Testis (tissue), 2 donors: ENCODE measurements at regions not wholly inside any gene's neighbourhood (a gene's known extent, or its start where the extent isn't known, plus 50 kb on each side); places are given as distances from the start of the nearest gene placed in this dataset.

ENCODE experiments used
- DNase-seq: peaks from one replicate; pipeline ENCODE4 v3.0.0-alpha.2; 2019
- H3K27ac ChIP-seq, 2 donors: fragments of 200-600 bp; sonication (generic); one replicate each; pipeline ENCODE4 v1.5.1; 2019
- H3K27me3 ChIP-seq: fragments of 200-600 bp; sonication (generic); one replicate; pipeline ENCODE4 v1.5.1; 2019
- H3K36me3 ChIP-seq: fragments of 200-600 bp; sonication (generic); one replicate; pipeline ENCODE4 v1.5.1; 2017; ENCODE audit warnings: low read depth; ENCODE audit errors: missing control alignments
- H3K4me1 ChIP-seq: fragments of 200-600 bp; sonication (generic); one replicate; pipeline ENCODE4 v1.5.1; 2019
- H3K4me3 ChIP-seq, 2 donors: fragments of 200-600 bp; sonication (generic); one replicate each; pipeline ENCODE4 v1.5.1; 2017 to 2019
- H3K9me3 ChIP-seq: fragments of 200-600 bp; sonication (generic); one replicate; pipeline ENCODE4 v1.5.1; 2017
- CTCF ChIP-seq, 3 experiments: fragments of 450-650 bp in 2 of 3; fragments of 200-600 bp in 1 of 3; sonication (generic) in 1 of 3; IDR thresholded peaks; one replicate each; pipeline ENCODE4 v1.5.1; 2016 to 2019; ENCODE audit warnings: antibody characterized with exemption in 3 of 3, mild to moderate bottlenecking in 2 of 3, moderate library complexity in 1 of 3
- POLR2A ChIP-seq: fragments of 450-650 bp; IDR thresholded peaks from one replicate; pipeline ENCODE4 v1.6.1; 2017; ENCODE audit warnings: antibody characterized with exemption, mild to moderate bottlenecking, moderate library complexity
- WGBS, 2 donors: methylation state at CpG; one replicate each; pipeline ENCODE4 v1.1.5; 2018; 5-methylcytosine and 5-hydroxymethylcytosine counted together
- intact Hi-C: fragments of 100-400 bp; cut with DNase I; formaldehyde crosslinking; loops from one replicate; pipeline ENCODE4 v1.15.1; 2023; ENCODE audit warnings: low total_unique reads

GRCh38 chr5:58393716-58394115 is 66.2 kb downstream of the PLK2 start:
- intact Hi-C loops = no loop called here
- no peak for TF ChIP-seq POLR2A
- TF ChIP-seq CTCF (IDR thresholded peaks at IDR 0.05) = no peak
- Histone ChIP-seq H3K36me3 (no peaks in the 10 kb centered on the region), H3K27ac (no peak overlapping the region), H3K27me3 (no peaks in the 10 kb centered on the region), H3K4me3 (no peak overlapping the region), H3K4me1 (no peaks in the 10 kb centered on the region), H3K9me3 (no peaks in the 10 kb centered on the region)
- 68 to 80% methylated on average over 5 of the region's 5 CpGs for WGBS, 2 donors
- no peak for DNase-seq

GRCh38 chr5:58392496-58392895 is 67.4 kb downstream of the PLK2 start:
- Histone ChIP-seq H3K36me3 (no peaks in the 10 kb centered on the region), H3K4me1 (no peaks in the 10 kb centered on the region), H3K27me3 (no peaks in the 10 kb centered on the region), H3K4me3 (no peak overlapping the region), H3K9me3 (no peaks in the 10 kb centered on the region), H3K27ac (no peak overlapping the region)
- intact Hi-C loops = no loop called here
- TF ChIP-seq CTCF (IDR thresholded peaks at IDR 0.05) (no peak), POLR2A (no peak)
- no peak for DNase-seq
- WGBS, 2 donors = 90 to 94% methylated on average over 4 of the region's 4 CpGs

- WGBS, 2 donors = 98% methylated on average over 2 of the region's 2 CpGs
- H3K9me3 ChIP-seq = no peaks in the 10 kb centered on the region
- TF ChIP-seq CTCF (IDR thresholded peaks at IDR 0.05) (no peak), POLR2A (no peak)
Observed at GRCh38 chr5:58383448-58383847, 76.4 kb downstream of the PLK2 start.

GRCh38 chr5:58382131-58382534 is 77.8 kb downstream of the PLK2 start:
- TF ChIP-seq CTCF (IDR thresholded peaks at IDR 0.05) (no peak), POLR2A (no peak)
- WGBS, 2 donors = 73 to 74% methylated on average over 4 of the region's 4 CpGs
- H3K4me1 ChIP-seq = no peaks in the 10 kb centered on the region
- no peaks in the 10 kb centered on the region for H3K27me3 ChIP-seq
- no peak overlapping the region for H3K27ac ChIP-seq
- no peak overlapping the region for H3K4me3 ChIP-seq
- intact Hi-C loops = no loop called here
- no peaks in the 10 kb centered on the region for H3K36me3 ChIP-seq
- no peak for DNase-seq
- no peaks in the 10 kb centered on the region for H3K9me3 ChIP-seq

More at GRCh38 chr5:58383448-58383847, 76.4 kb downstream of the PLK2 start:
- H3K4me1 ChIP-seq = no peaks in the 10 kb centered on the region
- no peak for DNase-seq
- intact Hi-C loops = no loop called here
- H3K27me3 ChIP-seq = no peaks in the 10 kb centered on the region
- H3K27ac ChIP-seq = no peak overlapping the region
- H3K4me3 ChIP-seq = no peak overlapping the region
- no peaks in the 10 kb centered on the region for H3K36me3 ChIP-seq

- no peaks in the 10 kb centered on the region for H3K27me3 ChIP-seq
- no peak overlapping the region for H3K4me3 ChIP-seq
- DNase-seq = no peak
- TF ChIP-seq CTCF (IDR thresholded peaks at IDR 0.05) = no peak
- no peak for TF ChIP-seq POLR2A
- no peaks in the 10 kb centered on the region for H3K9me3 ChIP-seq
- no peak overlapping the region for H3K27ac ChIP-seq
- H3K36me3 ChIP-seq = no peaks in the 10 kb centered on the region
- intact Hi-C loops = no loop called here
- no peaks in the 10 kb centered on the region for H3K4me1 ChIP-seq
Observed at GRCh38 chr5:58381566-58381965, 78.3 kb downstream of the PLK2 start.
